Mesendoderm (in vitro differentiated cells): ENCODE measurements at regions not wholly inside any gene's neighbourhood (a gene's known extent, or its start where the extent isn't known, plus 50 kb on each side); places are given as distances from the start of the nearest gene placed in this dataset.

Experiments
- DNase-seq: peaks from one replicate; pipeline ENCODE4 v3.0.0; 2013
- H2AK5ac ChIP-seq: 2 replicates; pipeline ENCODE4 v1.6.1; 2013; ENCODE audit warnings: low read length, inconsistent platforms
- H2BK120ac ChIP-seq: 2 replicates; pipeline ENCODE4 v1.6.1; 2013; ENCODE audit warnings: low read depth, mild to moderate bottlenecking, low read length, moderate library complexity, mixed read lengths
- H2BK15ac ChIP-seq: replicated peaks from 2 replicates; pipeline ENCODE4 v1.6.1; 2013; ENCODE audit warnings: low read depth, mild to moderate bottlenecking, moderate library complexity
- H2BK5ac ChIP-seq: 2 replicates; pipeline ENCODE4 v1.6.1; 2013; ENCODE audit warnings: low read length, inconsistent platforms
- H3K18ac ChIP-seq: 2 replicates; pipeline ENCODE4 v1.6.1; 2013; ENCODE audit warnings: mild to moderate bottlenecking, low read length, mixed read lengths
- H3K23ac ChIP-seq: one replicate; pipeline ENCODE4 v1.6.1; 2013; ENCODE audit warnings: low read length
- H3K27ac ChIP-seq: 2 replicates; pipeline ENCODE4 v1.5.1; 2013; ENCODE audit warnings: low read depth, mild to moderate bottlenecking, inconsistent platforms, low read length, moderate library complexity
- H3K27me3 ChIP-seq: 2 replicates; pipeline ENCODE4 v1.6.1; 2013; ENCODE audit warnings: low read length, control low read depth, mild to moderate bottlenecking, inconsistent platforms; ENCODE audit not compliant: insufficient read depth, poor library complexity
- H3K36me3 ChIP-seq: 2 replicates; pipeline ENCODE4 v1.6.1; 2013; ENCODE audit warnings: low read length, inconsistent platforms; ENCODE audit not compliant: control insufficient read depth, insufficient read depth
- H3K4ac ChIP-seq: one replicate; pipeline ENCODE4 v1.6.1; 2013; ENCODE audit warnings: low read depth, mild to moderate bottlenecking, low read length, moderate library complexity
- H3K4me1 ChIP-seq: 2 replicates; pipeline ENCODE4 v1.6.1; 2013; ENCODE audit warnings: low read depth, low read length, inconsistent platforms; ENCODE audit not compliant: control insufficient read depth
- H3K4me2 ChIP-seq: 2 replicates; pipeline ENCODE4 v1.6.1; 2013; ENCODE audit warnings: low read length
- H3K4me3 ChIP-seq: 2 replicates; pipeline ENCODE4 v1.5.1; 2013; ENCODE audit warnings: mild to moderate bottlenecking, low read length
- H3K56ac ChIP-seq: one replicate; pipeline ENCODE4 v1.6.1; 2013; ENCODE audit warnings: low read length
- H3K79me1 ChIP-seq: 2 replicates; pipeline ENCODE4 v1.6.1; 2013; ENCODE audit warnings: low read length, inconsistent platforms
- H3K79me2 ChIP-seq: 2 replicates; pipeline ENCODE4 v1.6.1; 2013; ENCODE audit warnings: mild to moderate bottlenecking, low read length; ENCODE audit not compliant: control insufficient read depth, insufficient read depth
- H3K9ac ChIP-seq: 2 replicates; pipeline ENCODE4 v1.6.1; 2013; ENCODE audit warnings: low read length, inconsistent platforms
- H4K5ac ChIP-seq: one replicate; pipeline ENCODE4 v1.6.1; 2013; ENCODE audit warnings: low read length
- H4K8ac ChIP-seq: one replicate; pipeline ENCODE4 v1.6.1; 2013; ENCODE audit warnings: low read depth, mild to moderate bottlenecking, control low read depth, low read length, moderate library complexity
- WGBS: extraction: QIAGEN DNeasy Blood & Tissue Kit; methylation state at CpG from one replicate; pipeline ENCODE4 v1.1.7; 2013; ENCODE audit warnings: low lambda C conversion rate, missing lambda C conversion rate; ENCODE audit not compliant: insufficient coverage; ENCODE audit errors: extremely low coverage; 5-methylcytosine and 5-hydroxymethylcytosine counted together

GRCh38 chr1:4062041-4062440, 162.0 kb upstream of the C1orf174 start:
- Histone ChIP-seq H3K9ac (no peak overlapping the region), H3K79me1 (no peaks in the 10 kb centered on the region), H3K4me3 (no peak overlapping the region), H3K27me3 (no peaks in the 10 kb centered on the region), H3K4me2 (no peak overlapping the region), H2BK120ac (no peak overlapping the region), H3K27ac (no peak overlapping the region), H2BK15ac (no peak overlapping the region), H3K36me3 (no peaks in the 10 kb centered on the region), H4K5ac (no peak overlapping the region), H3K23ac (no peak overlapping the region), H3K4ac (no peak overlapping the region), H2BK5ac (no peak overlapping the region), H2AK5ac (no peak overlapping the region), H3K18ac (no peak overlapping the region), H3K79me2 (no peaks in the 10 kb centered on the region), H4K8ac (no peak overlapping the region), H3K56ac (no peak overlapping the region), H3K4me1 (no peaks in the 10 kb centered on the region)
- no CpG with 5 or more reads among the region's 9 CpGs for WGBS
- no peak for DNase-seq

GRCh38 chr1:4062560-4062959, 162.5 kb upstream of the C1orf174 start:
- Histone ChIP-seq H3K23ac (no peak overlapping the region), H2BK120ac (no peak overlapping the region), H3K56ac (no peak overlapping the region), H3K4me1 (no peaks in the 10 kb centered on the region), H3K79me1 (no peaks in the 10 kb centered on the region), H3K36me3 (no peaks in the 10 kb centered on the region), H2BK15ac (no peak overlapping the region), H3K18ac (no peak overlapping the region), H2AK5ac (no peak overlapping the region), H4K5ac (no peak overlapping the region), H3K27me3 (no peaks in the 10 kb centered on the region), H4K8ac (no peak overlapping the region), H3K4me3 (no peak overlapping the region), H3K4me2 (no peak overlapping the region), H3K9ac (no peak overlapping the region), H3K4ac (no peak overlapping the region), H3K79me2 (no peaks in the 10 kb centered on the region), H3K27ac (no peak overlapping the region), H2BK5ac (no peak overlapping the region)
- DNase-seq: no peak
- WGBS: no CpG with 5 or more reads among the region's 13 CpGs

- H3K4me3 ChIP-seq: no peak overlapping the region
- no peak overlapping the region for H3K9ac ChIP-seq
- no peak overlapping the region for H3K23ac ChIP-seq
- H3K4me2 ChIP-seq: no peak overlapping the region
- no peak overlapping the region for H3K56ac ChIP-seq
- no CpG with 5 or more reads among the region's 15 CpGs for WGBS
- H3K18ac ChIP-seq: no peak overlapping the region
- no peak overlapping the region for H4K5ac ChIP-seq
- no peak overlapping the region for H2BK120ac ChIP-seq
- H3K79me2 ChIP-seq: no peaks in the 10 kb centered on the region
- H2AK5ac ChIP-seq: no peak overlapping the region
- no peaks in the 10 kb centered on the region for H3K36me3 ChIP-seq
- no peak overlapping the region for H2BK5ac ChIP-seq
- H3K27ac ChIP-seq: no peak overlapping the region
- H4K8ac ChIP-seq: no peak overlapping the region
- H3K4ac ChIP-seq: no peak overlapping the region
- H3K4me1 ChIP-seq: no peaks in the 10 kb centered on the region
- H2BK15ac ChIP-seq: no peak overlapping the region
- H3K27me3 ChIP-seq: no peaks in the 10 kb centered on the region
- DNase-seq: no peak
- H3K79me1 ChIP-seq: no peaks in the 10 kb centered on the region
Observed at GRCh38 chr1:4062992-4063391, 162.9 kb upstream of the C1orf174 start.

GRCh38 chr1:4063516-4063915, 163.4 kb upstream of the C1orf174 start:
- no peak for DNase-seq
- Histone ChIP-seq H3K27ac (no peak overlapping the region), H3K56ac (no peak overlapping the region), H3K36me3 (no peaks in the 10 kb centered on the region), H3K4me3 (no peak overlapping the region), H3K4me2 (no peak overlapping the region), H2BK15ac (no peak overlapping the region), H2BK5ac (no peak overlapping the region), H3K4me1 (no peaks in the 10 kb centered on the region), H3K18ac (no peak overlapping the region), H4K5ac (no peak overlapping the region), H3K27me3 (no peaks in the 10 kb centered on the region), H3K4ac (no peak overlapping the region), H3K9ac (no peak overlapping the region), H3K79me1 (no peaks in the 10 kb centered on the region), H2AK5ac (no peak overlapping the region), H3K23ac (no peak overlapping the region), H3K79me2 (no peaks in the 10 kb centered on the region), H2BK120ac (no peak overlapping the region), H4K8ac (no peak overlapping the region)
- no CpG with 5 or more reads among the region's 7 CpGs for WGBS

- Histone ChIP-seq H3K4me1 (no peaks in the 10 kb centered on the region), H3K27ac (no peak overlapping the region), H3K4ac (no peak overlapping the region), H2BK15ac (no peak overlapping the region), H2BK5ac (no peak overlapping the region), H3K56ac (no peak overlapping the region), H3K79me2 (no peaks in the 10 kb centered on the region), H3K36me3 (no peaks in the 10 kb centered on the region), H3K4me2 (no peak overlapping the region), H3K79me1 (no peaks in the 10 kb centered on the region), H2AK5ac (no peak overlapping the region), H3K23ac (no peak overlapping the region), H3K4me3 (no peak overlapping the region), H4K5ac (no peak overlapping the region), H3K27me3 (no peaks in the 10 kb centered on the region), H2BK120ac (no peak overlapping the region), H4K8ac (no peak overlapping the region), H3K9ac (no peak overlapping the region), H3K18ac (no peak overlapping the region)
- DNase-seq: no peak
- WGBS: 100% methylated on average over 2 of the region's 7 CpGs
Observed at GRCh38 chr1:4064150-4064889, 164.2 kb upstream of the C1orf174 start.
